Tibial nerve (tissue), 4 donors: ENCODE measurements at regions not wholly inside any gene's neighbourhood (a gene's known extent, or its start where the extent isn't known, plus 50 kb on each side); places are given as distances from the start of the nearest gene placed in this dataset.

Experiments used
- DNase-seq, 2 donors: peaks; one replicate each; pipeline ENCODE4 v3.0.0-alpha.2; 2019; ENCODE audit warnings: low spot score in 2 of 2
- H3K27ac ChIP-seq, 4 donors: fragments of 200-600 bp; sonication (generic) in 3 of 4; one replicate each; pipeline ENCODE4 v1.5.1; 2017 to 2019; ENCODE audit warnings: mild to moderate bottlenecking in 1 of 4
- H3K27me3 ChIP-seq, 2 donors: fragments of 200-600 bp; sonication (generic) in 1 of 2; one replicate each; pipeline versions ENCODE4 v1.5.1 to v1.6.0; 2017 to 2019
- H3K36me3 ChIP-seq, 3 donors: fragments of 200-600 bp; sonication (generic); one replicate each; pipeline ENCODE4 v1.5.1; 2018 to 2019
- H3K4me1 ChIP-seq, 4 donors: fragments of 200-600 bp; sonication (generic) in 3 of 4; one replicate each; pipeline ENCODE4 v1.5.1; 2017 to 2019
- H3K4me3 ChIP-seq, 4 donors: fragments of 200-600 bp; sonication (generic) in 3 of 4; one replicate each; pipeline ENCODE4 v1.5.1; 2017 to 2019; ENCODE audit warnings: mild to moderate bottlenecking in 1 of 4, moderate library complexity in 1 of 4
- H3K9me3 ChIP-seq, 4 donors: fragments of 200-600 bp; sonication (generic) in 3 of 4; one replicate each; pipeline ENCODE4 v1.5.1; 2017 to 2019
- EP300 ChIP-seq, 2 donors: sonication (generic); formaldehyde crosslinking; IDR thresholded peaks; one replicate each; pipeline ENCODE4 v1.6.1; 2017; ENCODE audit warnings: antibody characterized with exemption in 2 of 2, mild to moderate bottlenecking in 1 of 2
- POLR2A ChIP-seq, 2 donors: fragments of 450-650 bp; IDR thresholded peaks; one replicate each; pipeline ENCODE4 v1.6.1; 2017; ENCODE audit warnings: antibody characterized with exemption in 2 of 2, mild to moderate bottlenecking in 2 of 2, moderate library complexity in 2 of 2
- WGBS, 2 donors: methylation state at CpG; one replicate each; pipeline ENCODE4 v1.1.5; 2018; 5-methylcytosine and 5-hydroxymethylcytosine counted together
- TF ChIP-seq, protein P1 (sequence below), 5 experiments: fragments of 200-600 bp in 3 of 5; fragments of 450-650 bp in 2 of 5; sonication (generic) in 3 of 5; IDR thresholded peaks; one replicate each; pipeline ENCODE4 v1.5.1; 2016 to 2019; ENCODE audit warnings: antibody characterized with exemption in 5 of 5, mild to moderate bottlenecking in 3 of 5, moderate library complexity in 2 of 5

DNA sequence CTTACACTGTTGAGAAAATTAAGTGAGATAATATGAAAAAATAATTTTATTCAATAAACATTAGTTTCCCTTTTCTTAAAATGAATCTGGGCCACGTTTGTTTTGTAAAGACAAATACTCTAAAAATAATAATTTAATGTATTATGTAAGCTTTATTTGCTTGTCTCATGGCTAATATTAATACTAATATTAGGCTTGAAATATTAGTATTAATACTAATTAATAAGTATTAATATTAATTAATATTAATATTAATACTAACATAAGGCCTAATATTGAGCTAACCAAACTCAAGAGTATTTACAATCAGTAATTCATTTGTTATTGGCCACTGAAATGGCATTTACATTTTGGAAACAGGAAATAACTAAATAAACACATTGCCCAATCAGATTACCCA is 280.1 kb upstream of the ESRRG start:
- Histone ChIP-seq H3K36me3 (no peaks in the 10 kb centered on the region), H3K4me3 (no peak overlapping the region), H3K4me1 (no peaks in the 10 kb centered on the region), H3K27me3 (no peaks in the 10 kb centered on the region), H3K9me3 (no peaks in the 10 kb centered on the region), H3K27ac (no peak overlapping the region)
- WGBS, 2 donors = 79 to 86% methylated on average over 1 of the region's 1 CpG
- DNase-seq = no peak
- no peak for TF ChIP-seq POLR2A (IDR thresholded peaks at IDR 0.05)
- TF ChIP-seq, protein P1, sequence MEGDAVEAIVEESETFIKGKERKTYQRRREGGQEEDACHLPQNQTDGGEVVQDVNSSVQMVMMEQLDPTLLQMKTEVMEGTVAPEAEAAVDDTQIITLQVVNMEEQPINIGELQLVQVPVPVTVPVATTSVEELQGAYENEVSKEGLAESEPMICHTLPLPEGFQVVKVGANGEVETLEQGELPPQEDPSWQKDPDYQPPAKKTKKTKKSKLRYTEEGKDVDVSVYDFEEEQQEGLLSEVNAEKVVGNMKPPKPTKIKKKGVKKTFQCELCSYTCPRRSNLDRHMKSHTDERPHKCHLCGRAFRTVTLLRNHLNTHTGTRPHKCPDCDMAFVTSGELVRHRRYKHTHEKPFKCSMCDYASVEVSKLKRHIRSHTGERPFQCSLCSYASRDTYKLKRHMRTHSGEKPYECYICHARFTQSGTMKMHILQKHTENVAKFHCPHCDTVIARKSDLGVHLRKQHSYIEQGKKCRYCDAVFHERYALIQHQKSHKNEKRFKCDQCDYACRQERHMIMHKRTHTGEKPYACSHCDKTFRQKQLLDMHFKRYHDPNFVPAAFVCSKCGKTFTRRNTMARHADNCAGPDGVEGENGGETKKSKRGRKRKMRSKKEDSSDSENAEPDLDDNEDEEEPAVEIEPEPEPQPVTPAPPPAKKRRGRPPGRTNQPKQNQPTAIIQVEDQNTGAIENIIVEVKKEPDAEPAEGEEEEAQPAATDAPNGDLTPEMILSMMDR (IDR thresholded peaks at IDR 0.05) = no peak
- TF ChIP-seq EP300 (IDR thresholded peaks at IDR 0.05) = no peak

DNA sequence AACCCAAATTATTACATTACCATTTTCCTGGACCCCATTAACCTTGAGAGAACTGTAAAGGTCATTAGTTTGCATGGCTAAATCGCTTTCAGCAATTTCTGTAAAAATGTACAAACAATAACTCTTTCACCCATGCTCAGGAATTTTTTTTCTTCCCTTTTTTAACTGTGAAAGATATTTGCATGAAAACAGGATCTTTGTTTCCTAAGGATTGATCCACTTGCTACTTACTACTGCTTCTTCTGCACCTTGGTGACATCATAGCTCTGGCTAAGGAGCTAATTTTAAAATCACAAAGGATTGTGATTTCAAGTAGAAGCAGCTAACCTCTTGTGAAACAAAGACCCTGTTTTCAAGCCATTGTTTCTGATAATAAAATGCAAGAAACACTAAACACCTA is 274.6 kb upstream of the ESRRG start:
- DNase-seq = no peak
- no peak for TF ChIP-seq EP300 (IDR thresholded peaks at IDR 0.05)
- TF ChIP-seq POLR2A (IDR thresholded peaks at IDR 0.05) = no peak
- TF ChIP-seq, protein P1 (IDR thresholded peaks at IDR 0.05) = no peak
- Histone ChIP-seq H3K27me3 (no peaks in the 10 kb centered on the region), H3K27ac (no peak overlapping the region), H3K36me3 (no peaks in the 10 kb centered on the region), H3K9me3 (no peaks in the 10 kb centered on the region), H3K4me1 (no peaks in the 10 kb centered on the region), H3K4me3 (no peak overlapping the region)
- 30 to 38% methylated on average over 1 of the region's 1 CpG for WGBS, 2 donors

DNA sequence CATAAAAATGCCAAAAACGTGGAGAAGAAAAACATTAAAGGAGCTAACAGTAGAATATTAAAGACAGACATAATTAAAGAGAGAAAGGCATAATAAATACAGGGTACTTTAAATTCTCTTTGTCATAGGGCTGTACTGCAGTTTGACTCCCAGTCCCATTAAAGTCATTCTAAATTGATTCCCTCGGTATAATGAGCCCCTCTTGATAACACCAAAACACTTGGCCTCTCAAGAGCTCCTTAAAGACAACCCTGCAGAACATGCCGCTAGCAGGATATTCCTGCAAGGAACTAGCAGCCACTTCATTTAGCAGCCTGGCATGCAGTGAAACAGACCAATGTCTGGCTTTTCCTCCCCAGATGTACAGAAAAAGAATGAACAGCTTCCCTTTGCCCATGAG is 273.8 kb upstream of the ESRRG start:
- no peak for DNase-seq
- H3K9me3 ChIP-seq = no peaks in the 10 kb centered on the region
- 36 to 41% methylated on average over 3 of the region's 3 CpGs for WGBS, 2 donors
- no peaks in the 10 kb centered on the region for H3K36me3 ChIP-seq
- no peak overlapping the region for H3K27ac ChIP-seq
- no peaks in the 10 kb centered on the region for H3K27me3 ChIP-seq
- H3K4me3 ChIP-seq = no peak overlapping the region
- no peaks in the 10 kb centered on the region for H3K4me1 ChIP-seq
- TF ChIP-seq POLR2A (IDR thresholded peaks at IDR 0.05) = no peak
- TF ChIP-seq, protein P1 (IDR thresholded peaks at IDR 0.05) = no peak
- TF ChIP-seq EP300 (IDR thresholded peaks at IDR 0.05) = no peak

DNA sequence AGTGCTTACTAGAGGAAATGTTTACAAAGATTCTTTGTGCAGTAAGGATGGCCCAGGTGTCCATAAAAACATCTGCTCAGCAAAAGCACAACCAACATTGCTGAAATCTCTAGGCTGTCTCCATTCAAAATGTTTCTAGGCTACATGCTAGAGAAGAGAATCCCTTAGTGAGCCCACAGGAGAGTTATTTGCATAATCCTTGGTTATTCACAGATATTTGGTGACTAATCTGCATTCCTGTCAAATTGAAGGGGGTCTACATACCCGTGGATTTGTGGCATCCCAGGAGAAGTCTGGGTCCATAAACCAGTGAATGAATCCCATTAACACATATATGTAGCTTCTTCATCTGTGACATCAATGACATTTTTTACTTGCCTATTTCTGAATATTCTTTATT is 261.3 kb upstream of the ESRRG start:
- Histone ChIP-seq H3K4me3 (no peak overlapping the region), H3K4me1 (no peaks in the 10 kb centered on the region), H3K27ac (no peak overlapping the region), H3K36me3 (no peaks in the 10 kb centered on the region), H3K27me3 (no peaks in the 10 kb centered on the region), H3K9me3 (no peaks in the 10 kb centered on the region)
- TF ChIP-seq POLR2A (IDR thresholded peaks at IDR 0.05) = no peak
- TF ChIP-seq, protein P1 (IDR thresholded peaks at IDR 0.05) = no peak
- no peak for TF ChIP-seq EP300 (IDR thresholded peaks at IDR 0.05)
- no peak for DNase-seq
- WGBS, 2 donors = 14 to 30% methylated on average over 1 of the region's 1 CpG

DNA sequence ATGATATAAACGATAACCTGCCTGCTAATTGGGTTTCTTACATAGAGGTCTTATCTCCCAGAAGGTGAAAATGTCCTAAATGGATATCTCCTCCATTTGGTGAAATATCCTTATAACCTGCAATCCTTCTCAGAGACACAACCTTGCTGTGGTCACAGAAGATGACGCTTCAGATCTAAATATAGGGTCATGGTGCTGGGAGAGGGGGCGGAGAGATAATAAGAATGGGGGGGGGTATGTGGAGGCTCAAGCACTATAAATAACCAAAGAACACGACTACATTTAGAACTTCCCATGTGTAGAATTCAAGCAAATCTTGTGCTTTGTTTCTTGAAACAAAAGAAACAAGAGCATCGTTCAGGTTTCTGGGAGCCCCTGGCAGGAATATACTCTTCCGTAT is 260.6 kb upstream of the ESRRG start:
- no peaks in the 10 kb centered on the region for H3K4me1 ChIP-seq
- 66 to 67% methylated on average over 6 of the region's 6 CpGs for WGBS, 2 donors
- no peak overlapping the region for H3K27ac ChIP-seq
- H3K9me3 ChIP-seq = no peaks in the 10 kb centered on the region
- no peaks in the 10 kb centered on the region for H3K27me3 ChIP-seq
- TF ChIP-seq, protein P1 (IDR thresholded peaks at IDR 0.05) = no peak
- TF ChIP-seq EP300 (IDR thresholded peaks at IDR 0.05) (no peak), POLR2A (IDR thresholded peaks at IDR 0.05) (no peak)
- H3K36me3 ChIP-seq = no peaks in the 10 kb centered on the region
- H3K4me3 ChIP-seq = no peak overlapping the region
- no peak for DNase-seq
